ENCODE measurements at regions not wholly inside any gene's neighbourhood (a gene's known extent, or its start where the extent isn't known, plus 50 kb on each side); places are given as distances from the start of the nearest gene placed in this dataset.

- H3K4me2 ChIP-seq, result no peak overlapping the region
- TF ChIP-seq EZH2phosphoT487 (IDR thresholded peaks at IDR 0.05; ENCODE audit: low read depth, severe bottlenecking, unreplicated experiment), result no peak
- TF ChIP-seq CTCF (IDR thresholded peaks at IDR 0.05; ENCODE audit: poor library complexity), result no peak
- TF ChIP-seq EZH2 (IDR thresholded peaks at IDR 0.05; ENCODE audit: borderline replicate concordance), result no peak
- H3K79me2 ChIP-seq, result no peaks in the 10 kb centered on the region
- no peak overlapping the region for H3K27ac ChIP-seq
- no peaks in the 10 kb centered on the region for H4K20me1 ChIP-seq (ENCODE audit: insufficient read depth, poor library complexity, severe bottlenecking)
- WGBS (ENCODE audit: low lambda C conversion rate, missing lambda C conversion rate), result 90% methylated on average over 2 of the region's 2 CpGs
- no peaks in the 10 kb centered on the region for H3K9me2 ChIP-seq (replicated peaks; ENCODE audit: insufficient read depth)
- H3K4me1 ChIP-seq (ENCODE audit: insufficient read depth), result no peaks in the 10 kb centered on the region
- no peak overlapping the region for H2AFZ ChIP-seq
- no peaks in the 10 kb centered on the region for H3K27me3 ChIP-seq
- no peak for DNase-seq (ENCODE audit: low spot score)
- H3K4me3 ChIP-seq, result no peak overlapping the region
- H3K9me3 ChIP-seq (ENCODE audit: low read depth), result no peaks in the 10 kb centered on the region
- no peaks in the 10 kb centered on the region for H3K36me3 ChIP-seq (replicated peaks; ENCODE audit: insufficient read depth, low read depth)
These were observed 136.5 kb upstream of the NETO1 start for GRCh38 chr18:73004260-73004659.

GRCh38 chr18:72999971-73000607, 132.3 kb upstream of the NETO1 start:
- Histone ChIP-seq H3K79me2 (no peaks in the 10 kb centered on the region), H3K9me3 (ENCODE audit: low read depth) (no peaks in the 10 kb centered on the region), H3K9me2 (replicated peaks; ENCODE audit: insufficient read depth) (no peaks in the 10 kb centered on the region), H3K27ac (no peak overlapping the region), H3K27me3 (no peaks in the 10 kb centered on the region), H4K20me1 (ENCODE audit: insufficient read depth, poor library complexity, severe bottlenecking) (no peaks in the 10 kb centered on the region), H3K4me3 (no peak overlapping the region), H3K36me3 (replicated peaks; ENCODE audit: insufficient read depth, low read depth) (no peaks in the 10 kb centered on the region), H3K4me2 (no peak overlapping the region), H3K4me1 (ENCODE audit: insufficient read depth) (no peaks in the 10 kb centered on the region), H2AFZ (no peak overlapping the region)
- TF ChIP-seq EZH2 (IDR thresholded peaks at IDR 0.05; ENCODE audit: borderline replicate concordance) (no peak), CTCF (IDR thresholded peaks at IDR 0.05; ENCODE audit: poor library complexity) (no peak)
- no peak for DNase-seq (ENCODE audit: low spot score)

- Histone ChIP-seq H3K4me3 (no peak overlapping the region), H4K20me1 (ENCODE audit: insufficient read depth, poor library complexity, severe bottlenecking) (no peaks in the 10 kb centered on the region), H3K36me3 (replicated peaks; ENCODE audit: insufficient read depth, low read depth) (no peaks in the 10 kb centered on the region), H3K9me3 (ENCODE audit: low read depth) (no peaks in the 10 kb centered on the region), H3K27me3 (no peaks in the 10 kb centered on the region), H3K27ac (no peak overlapping the region), H3K4me1 (ENCODE audit: insufficient read depth) (no peaks in the 10 kb centered on the region), H3K4me2 (no peak overlapping the region), H3K79me2 (no peaks in the 10 kb centered on the region), H3K9me2 (replicated peaks; ENCODE audit: insufficient read depth) (no peaks in the 10 kb centered on the region), H2AFZ (no peak overlapping the region)
- WGBS (ENCODE audit: low lambda C conversion rate, missing lambda C conversion rate), result 90% methylated on average over 6 of the region's 6 CpGs
- TF ChIP-seq EZH2phosphoT487 (IDR thresholded peaks at IDR 0.05; ENCODE audit: low read depth, severe bottlenecking, unreplicated experiment) (no peak), CTCF (IDR thresholded peaks at IDR 0.05; ENCODE audit: poor library complexity) (no peak), EZH2 (IDR thresholded peaks at IDR 0.05; ENCODE audit: borderline replicate concordance) (no peak)
- no peak for DNase-seq (ENCODE audit: low spot score)
These were observed 127.8 kb upstream of the NETO1 start for GRCh38 chr18:72995558-72995957.

- WGBS (ENCODE audit: low lambda C conversion rate, missing lambda C conversion rate), result 60% methylated on average over 3 of the region's 3 CpGs
These were observed 125.5 kb upstream of the NETO1 start for GRCh38 chr18:72993250-72993649.

More at GRCh38 chr18:72993250-72993649, 125.5 kb upstream of the NETO1 start:
- Histone ChIP-seq H3K27me3 (no peaks in the 10 kb centered on the region), H3K4me1 (ENCODE audit: insufficient read depth) (no peaks in the 10 kb centered on the region), H3K4me2 (no peak overlapping the region), H3K36me3 (replicated peaks; ENCODE audit: insufficient read depth, low read depth) (no peaks in the 10 kb centered on the region), H3K79me2 (no peaks in the 10 kb centered on the region), H4K20me1 (ENCODE audit: insufficient read depth, poor library complexity, severe bottlenecking) (no peaks in the 10 kb centered on the region), H2AFZ (no peak overlapping the region), H3K4me3 (no peak overlapping the region), H3K27ac (no peak overlapping the region), H3K9me3 (ENCODE audit: low read depth) (no peaks in the 10 kb centered on the region), H3K9me2 (replicated peaks; ENCODE audit: insufficient read depth) (no peaks in the 10 kb centered on the region)
- TF ChIP-seq EZH2 (IDR thresholded peaks at IDR 0.05; ENCODE audit: borderline replicate concordance) (no peak), CTCF (IDR thresholded peaks at IDR 0.05; ENCODE audit: poor library complexity) (no peak), EZH2phosphoT487 (IDR thresholded peaks at IDR 0.05; ENCODE audit: low read depth, severe bottlenecking, unreplicated experiment) (no peak)
- DNase-seq (ENCODE audit: low spot score), result no peak

Measured in hepatocyte (in vitro differentiated cells).